Astrocyte (in vitro differentiated cells and primary cell): ENCODE measurements at regions not wholly inside any gene's neighbourhood (a gene's known extent, or its start where the extent isn't known, plus 50 kb on each side); places are given as distances from the start of the nearest gene placed in this dataset.
"Not testable (repeated sequence)": the region's sequence is repeated elsewhere in the genome, so short reads cannot be mapped to it uniquely, and the experiment has no call there.

Source experiments
- DNase-seq: peaks from one replicate; pipeline ENCODE4 v3.0.0-alpha.2; 2010; ENCODE audit warnings: low read depth
- FAIRE-seq: peaks from 2 replicates; lab custom pipeline; 2011; peaks lifted over from hg19 to GRCh38; lab: Jason Lieb, UNC
- H2AFZ ChIP-seq: 2 replicates; pipeline ENCODE4 v1.6.0; 2012; ENCODE audit warnings: low read depth, low read length, inconsistent platforms
- H3K27ac ChIP-seq: 2 replicates; pipeline ENCODE4 v1.5.1; 2011; ENCODE audit warnings: low read depth, low read length, inconsistent platforms
- H3K27me3 ChIP-seq: 2 replicates; pipeline ENCODE4 v1.6.0; 2011; ENCODE audit warnings: low read length, inconsistent platforms; ENCODE audit not compliant: insufficient read depth
- H3K36me3 ChIP-seq: 2 replicates; pipeline ENCODE4 v1.5.1; 2011; ENCODE audit warnings: low read length, inconsistent platforms; ENCODE audit not compliant: insufficient read depth
- H3K4me1 ChIP-seq: 2 replicates; pipeline ENCODE4 v1.5.1; 2011; ENCODE audit warnings: low read length, inconsistent platforms; ENCODE audit not compliant: insufficient read depth
- H3K4me2 ChIP-seq: 2 replicates; pipeline ENCODE4 v1.6.0; 2012; ENCODE audit warnings: low read length, inconsistent platforms
- H3K4me3 ChIP-seq: 2 replicates; pipeline ENCODE4 v1.5.1; 2011; ENCODE audit warnings: low read depth, mild to moderate bottlenecking, low read length, inconsistent platforms; ENCODE audit not compliant: insufficient read depth
- H3K79me2 ChIP-seq: 2 replicates; pipeline ENCODE4 v1.6.0; 2012; ENCODE audit warnings: mild to moderate bottlenecking, low read length, inconsistent platforms; ENCODE audit not compliant: insufficient read depth
- H3K9ac ChIP-seq: 2 replicates; pipeline ENCODE4 v1.6.0; 2012; ENCODE audit warnings: mild to moderate bottlenecking, low read length, inconsistent platforms
- H3K9me3 ChIP-seq: 2 replicates; pipeline ENCODE4 v1.5.1; 2012; ENCODE audit warnings: low read depth, mild to moderate bottlenecking, low read length, inconsistent platforms; ENCODE audit not compliant: insufficient read depth
- H4K20me1 ChIP-seq: 2 replicates; pipeline ENCODE4 v1.6.0; 2012; ENCODE audit warnings: low read length, inconsistent platforms; ENCODE audit not compliant: insufficient read depth
- H3K27ac Mint-ChIP-seq: one replicate; pipeline ENCODE4 v1.8.0; 2021; ENCODE audit warnings: mild to moderate bottlenecking, mixed read lengths; ENCODE audit not compliant: unreplicated experiment
- H3K27me3 Mint-ChIP-seq: one replicate; pipeline ENCODE4 v1.8.0; 2021; ENCODE audit warnings: low read depth, mixed read lengths; ENCODE audit not compliant: unreplicated experiment
- H3K36me3 Mint-ChIP-seq: one replicate; pipeline ENCODE4 v1.8.0; 2021; ENCODE audit warnings: low read depth, mixed read lengths; ENCODE audit not compliant: unreplicated experiment
- H3K4me1 Mint-ChIP-seq: one replicate; pipeline ENCODE4 v1.8.0; 2021; ENCODE audit warnings: low read depth, mixed read lengths; ENCODE audit not compliant: unreplicated experiment
- H3K4me3 Mint-ChIP-seq: one replicate; pipeline ENCODE4 v1.8.0; 2021; ENCODE audit warnings: mild to moderate bottlenecking, moderate library complexity, mixed read lengths; ENCODE audit not compliant: unreplicated experiment
- H3K9me3 Mint-ChIP-seq: one replicate; pipeline ENCODE4 v1.8.0; 2021; ENCODE audit warnings: mild to moderate bottlenecking, mixed read lengths; ENCODE audit not compliant: unreplicated experiment
- CTCF ChIP-seq: IDR thresholded peaks from 2 replicates; pipeline ENCODE4 v1.5.1; 2011; ENCODE audit warnings: low read depth, mild to moderate bottlenecking, inconsistent platforms, low read length, moderate library complexity; ENCODE audit not compliant: insufficient read depth
- EZH2 ChIP-seq: IDR thresholded peaks from 2 replicates; pipeline ENCODE4 v1.6.1; 2012; ENCODE audit warnings: mild to moderate bottlenecking, low read length, inconsistent platforms; ENCODE audit not compliant: insufficient read depth

- Histone ChIP-seq H3K27me3 (no peaks in the 10 kb centered on the region), H4K20me1 (no peaks in the 10 kb centered on the region), H3K27ac (no peak overlapping the region), H3K79me2 (no peaks in the 10 kb centered on the region), H3K4me1 (no peaks in the 10 kb centered on the region), H3K9ac (no peak overlapping the region), H3K9me3 (no peaks in the 10 kb centered on the region), H3K4me2 (no peak overlapping the region), H2AFZ (no peak overlapping the region), H3K36me3 (no peaks in the 10 kb centered on the region), H3K4me3 (no peak overlapping the region)
- no peaks in the 10 kb centered on the region for H3K36me3 Mint-ChIP-seq
- no peak overlapping the region for H3K4me3 Mint-ChIP-seq
- H3K4me1 Mint-ChIP-seq = no peaks in the 10 kb centered on the region
- TF ChIP-seq CTCF = no peak
- TF ChIP-seq EZH2 = no peak
- DNase-seq (no peak), FAIRE-seq (no peak)
- H3K27me3 Mint-ChIP-seq = no peaks in the 10 kb centered on the region
- H3K27ac Mint-ChIP-seq = no peak overlapping the region
- peaks cover 5% of the 10 kb centered on the region for H3K9me3 Mint-ChIP-seq
Measured at GRCh38 chr7:121714559-121715303, 158.2 kb upstream of the PTPRZ1 start.

- H3K4me3 ChIP-seq, H4K20me1 ChIP-seq, H3K9me3 ChIP-seq, H3K4me1 ChIP-seq, H3K36me3 ChIP-seq, H3K27me3 Mint-ChIP-seq, H3K79me2 ChIP-seq, H2AFZ ChIP-seq, H3K4me1 Mint-ChIP-seq, H3K27ac ChIP-seq, H3K36me3 Mint-ChIP-seq, H3K4me3 Mint-ChIP-seq, FAIRE-seq, H3K27ac Mint-ChIP-seq, H3K27me3 ChIP-seq, H3K4me2 ChIP-seq, DNase-seq, H3K9me3 Mint-ChIP-seq, H3K9ac ChIP-seq: not testable (repeated sequence)
Measured at GRCh38 chr7:121712961-121713360, 160.0 kb upstream of the PTPRZ1 start.

- TF ChIP-seq EZH2 (no peak), CTCF (no peak)
- Histone ChIP-seq H3K4me3 (no peak overlapping the region), H3K4me1 (no peaks in the 10 kb centered on the region), H3K27ac (no peak overlapping the region), H3K9me3 (no peaks in the 10 kb centered on the region), H3K4me2 (no peak overlapping the region), H3K36me3 (no peaks in the 10 kb centered on the region), H4K20me1 (no peaks in the 10 kb centered on the region), H3K79me2 (no peaks in the 10 kb centered on the region), H3K27me3 (no peaks in the 10 kb centered on the region), H3K9ac (no peak overlapping the region), H2AFZ (no peak overlapping the region)
- Mint-ChIP-seq H3K4me1 (no peaks in the 10 kb centered on the region), H3K9me3 (no peaks in the 10 kb centered on the region), H3K36me3 (no peaks in the 10 kb centered on the region), H3K27ac (no peak overlapping the region), H3K27me3 (no peaks in the 10 kb centered on the region), H3K4me3 (no peak overlapping the region)
- DNase-seq (no peak), FAIRE-seq (no peak)
Measured at GRCh38 chr7:121697731-121698316, 175.1 kb upstream of the PTPRZ1 start.
